H7 (cell line): ENCODE measurements at regions not wholly inside any gene's neighbourhood (a gene's known extent, or its start where the extent isn't known, plus 50 kb on each side); places are given as distances from the start of the nearest gene placed in this dataset.
"Not testable (repeated sequence)": the region's sequence is repeated elsewhere in the genome, so short reads cannot be mapped to it uniquely, and the experiment has no call there.

Experiments used
- DNase-seq: peaks from one replicate; pipeline ENCODE4 v3.0.0; 2012
- H3K27me3 ChIP-seq: 2 replicates; pipeline ENCODE4 v1.6.0; 2011; ENCODE audit warnings: mild to moderate bottlenecking, low read length; ENCODE audit not compliant: control insufficient read depth, insufficient read depth
- H3K36me3 ChIP-seq: replicated peaks from 2 replicates; pipeline ENCODE4 v1.5.1; 2011; ENCODE audit warnings: low read length; ENCODE audit not compliant: control insufficient read depth, insufficient read depth
- H3K4me3 ChIP-seq: 2 replicates; pipeline ENCODE4 v1.5.1; 2011; ENCODE audit warnings: low read depth, mild to moderate bottlenecking, control low read depth, low read length, moderate library complexity; ENCODE audit not compliant: insufficient read depth

DNA sequence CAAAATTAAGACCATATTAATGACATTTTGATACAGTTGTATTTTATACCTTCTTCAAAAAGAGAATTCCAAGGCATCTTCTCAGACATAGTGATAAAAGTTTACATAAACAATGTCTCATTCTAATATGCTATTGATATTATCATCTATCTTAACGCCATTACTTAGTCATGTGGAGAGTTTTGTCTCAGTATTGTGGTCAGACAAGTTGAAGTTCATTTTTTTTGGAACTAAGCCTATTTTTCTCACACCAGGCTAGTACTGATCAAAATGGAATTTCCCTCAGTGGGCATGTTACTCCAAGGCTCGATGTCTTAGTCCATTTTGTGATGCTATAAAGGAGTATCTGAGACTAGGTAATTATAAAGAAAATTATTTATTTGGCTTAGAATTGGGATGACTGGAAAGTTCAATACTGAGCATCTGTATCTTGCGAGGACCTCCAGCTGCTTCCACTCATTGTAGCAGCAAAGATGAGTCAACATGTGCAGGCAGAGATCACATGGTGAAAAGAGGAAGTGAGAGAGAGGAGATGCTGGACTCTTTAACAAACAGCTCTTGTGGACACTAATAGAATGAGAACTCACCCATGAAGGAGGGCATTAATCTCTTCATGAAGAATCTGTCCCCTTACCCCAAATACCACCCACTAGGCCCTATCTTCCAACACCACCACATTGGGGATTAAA, 825.5 kb upstream of the MANEA start:
- no peak overlapping the region for H3K4me3 ChIP-seq
- no peak for DNase-seq
- H3K36me3 ChIP-seq: no peaks in the 10 kb centered on the region
- H3K27me3 ChIP-seq: no peaks in the 10 kb centered on the region

DNA sequence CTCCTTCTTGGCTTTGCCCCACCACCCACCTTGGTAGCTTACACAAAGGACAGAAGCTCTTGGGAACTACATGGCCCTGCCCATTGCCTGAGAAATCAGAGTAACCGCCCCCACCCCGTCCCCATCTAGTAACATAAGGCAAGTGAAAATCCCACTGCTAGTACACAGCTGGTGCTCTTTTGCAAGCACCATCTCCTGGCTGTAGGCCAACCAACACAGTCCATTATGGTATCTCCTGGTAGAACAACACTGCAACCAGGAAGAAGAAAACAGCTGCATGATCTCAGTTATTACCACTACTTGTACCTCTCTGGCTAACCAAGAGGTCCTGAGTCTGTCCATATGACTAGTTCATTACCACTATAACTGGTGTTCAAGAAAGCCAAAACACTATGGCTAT, 841.1 kb upstream of the MANEA start:
- H3K27me3 ChIP-seq: no peaks in the 10 kb centered on the region
- H3K36me3 ChIP-seq: no peaks in the 10 kb centered on the region
- DNase-seq: no peak
- no peak overlapping the region for H3K4me3 ChIP-seq

DNA sequence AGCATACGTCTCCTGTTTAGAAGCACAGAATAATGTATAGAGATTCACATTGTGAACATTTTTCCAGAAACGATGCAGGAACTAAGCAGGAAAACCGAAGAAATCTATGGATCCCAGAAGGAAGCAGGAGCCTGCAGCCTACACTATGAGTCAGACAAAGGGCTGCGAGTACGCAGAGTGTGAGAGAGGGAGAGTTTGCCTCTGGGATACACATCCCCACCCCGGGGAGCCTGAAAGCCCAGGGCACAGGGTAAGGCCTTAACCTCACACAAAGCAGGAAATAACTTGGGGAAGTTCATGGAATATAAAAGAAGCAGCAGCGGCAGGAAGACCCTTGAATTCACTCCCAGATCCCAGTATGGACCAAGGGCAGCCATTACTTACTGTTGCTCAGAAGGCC, 842.1 kb upstream of the MANEA start:
- DNase-seq: no peak
- no peaks in the 10 kb centered on the region for H3K27me3 ChIP-seq
- no peaks in the 10 kb centered on the region for H3K36me3 ChIP-seq
- no peak overlapping the region for H3K4me3 ChIP-seq

DNA sequence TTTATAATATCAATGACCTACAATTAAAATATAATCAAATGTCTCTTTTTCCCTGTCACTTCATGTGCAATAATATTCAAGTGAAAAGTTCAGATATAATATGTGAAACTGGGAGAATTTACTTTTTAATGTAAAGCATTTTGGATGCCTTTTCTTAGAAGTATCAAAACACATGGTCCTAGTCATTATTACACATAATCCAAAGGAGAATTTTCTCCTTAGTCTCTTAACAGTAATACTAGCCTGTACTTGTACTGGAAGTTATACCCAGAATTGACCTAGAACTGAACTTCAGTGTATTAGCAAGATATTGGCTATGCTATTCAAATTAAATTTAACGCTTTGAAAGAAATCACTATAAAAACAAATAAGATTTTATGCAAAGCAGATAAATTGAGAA, 842.6 kb upstream of the MANEA start:
- no peak overlapping the region for H3K4me3 ChIP-seq
- DNase-seq: no peak
- H3K36me3 ChIP-seq: no peaks in the 10 kb centered on the region
- H3K27me3 ChIP-seq: no peaks in the 10 kb centered on the region

DNA sequence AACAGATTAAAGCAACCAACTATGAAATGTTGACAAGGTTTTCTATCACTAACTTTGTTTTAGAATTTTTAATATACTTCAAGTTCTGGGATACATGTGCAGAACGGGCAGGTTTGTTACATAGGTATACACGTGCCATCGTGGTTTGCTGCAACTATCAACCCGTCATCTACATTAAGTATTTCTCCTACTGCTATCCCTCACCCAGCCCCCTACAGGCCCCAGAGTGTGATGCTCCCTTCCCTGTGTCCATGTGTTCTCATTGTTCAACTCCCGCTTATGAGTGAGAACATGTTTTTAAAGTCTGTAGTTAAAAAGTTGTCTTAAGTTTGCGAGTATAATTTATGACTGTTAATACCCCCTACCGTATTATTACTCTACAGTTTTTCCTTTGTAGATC, 844.3 kb upstream of the MANEA start:
- no peak for DNase-seq
- Histone ChIP-seq H3K36me3 (no peaks in the 10 kb centered on the region), H3K4me3 (no peak overlapping the region), H3K27me3 (no peaks in the 10 kb centered on the region)

GRCh38 chr6:94727710-94728109, 849.6 kb upstream of the MANEA start:
- H3K27me3 ChIP-seq: no peaks in the 10 kb centered on the region
- H3K36me3 ChIP-seq: no peaks in the 10 kb centered on the region
- DNase-seq: no peak
- no peak overlapping the region for H3K4me3 ChIP-seq

DNA sequence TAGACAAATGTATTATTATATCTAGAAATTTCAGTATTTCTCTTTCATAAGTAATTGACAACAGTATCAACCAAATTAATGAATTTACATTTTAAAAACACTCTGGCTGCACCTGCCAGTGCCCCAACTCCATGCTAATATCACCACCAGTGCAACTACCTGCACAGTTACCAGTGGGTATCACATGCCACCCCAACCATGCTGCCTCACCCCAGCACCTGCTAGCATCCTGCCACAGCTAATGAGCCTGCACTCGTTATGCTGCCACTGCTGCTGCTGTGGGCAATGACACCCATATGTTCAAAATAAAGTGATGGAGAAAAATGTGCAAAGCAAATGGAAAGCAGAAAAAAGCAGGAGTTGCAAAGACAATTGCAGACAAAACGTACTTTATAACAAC, 855.9 kb upstream of the MANEA start:
- H3K27me3 ChIP-seq: no peaks in the 10 kb centered on the region
- no peak overlapping the region for H3K4me3 ChIP-seq
- no peaks in the 10 kb centered on the region for H3K36me3 ChIP-seq
- no peak for DNase-seq

- DNase-seq: no peak
- H3K4me3 ChIP-seq: no peak overlapping the region
- H3K27me3 ChIP-seq: no peaks in the 10 kb centered on the region
- no peaks in the 10 kb centered on the region for H3K36me3 ChIP-seq
Observed at GRCh38 chr6:94713446-94713845, 863.9 kb upstream of the MANEA start.

GRCh38 chr6:94698773-94699172, 878.6 kb upstream of the MANEA start:
- H3K4me3 ChIP-seq: no peak overlapping the region
- H3K27me3 ChIP-seq: no peaks in the 10 kb centered on the region
- no peak for DNase-seq
- no peaks in the 10 kb centered on the region for H3K36me3 ChIP-seq

DNA sequence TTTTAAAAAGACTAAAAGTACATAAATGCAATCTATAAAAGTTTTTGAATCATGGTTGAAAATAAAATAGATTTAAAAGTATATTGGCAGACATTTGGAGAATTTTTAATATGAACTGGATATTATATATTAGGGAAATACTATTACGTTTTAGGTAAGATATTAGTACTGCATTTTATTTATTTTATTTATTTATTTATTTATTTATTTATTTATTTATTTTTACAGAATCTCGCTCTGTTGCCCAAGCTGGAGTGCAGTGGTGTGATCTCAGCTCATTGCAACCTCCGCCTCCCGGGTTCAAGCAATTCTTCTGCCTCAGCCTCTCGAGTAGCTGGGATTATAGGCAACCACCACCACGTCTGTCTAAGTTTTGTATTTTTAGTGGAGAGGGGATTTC, 890.1 kb upstream of the MANEA start:
- not testable (repeated sequence) for H3K36me3 ChIP-seq, H3K4me3 ChIP-seq, H3K27me3 ChIP-seq, DNase-seq

DNA sequence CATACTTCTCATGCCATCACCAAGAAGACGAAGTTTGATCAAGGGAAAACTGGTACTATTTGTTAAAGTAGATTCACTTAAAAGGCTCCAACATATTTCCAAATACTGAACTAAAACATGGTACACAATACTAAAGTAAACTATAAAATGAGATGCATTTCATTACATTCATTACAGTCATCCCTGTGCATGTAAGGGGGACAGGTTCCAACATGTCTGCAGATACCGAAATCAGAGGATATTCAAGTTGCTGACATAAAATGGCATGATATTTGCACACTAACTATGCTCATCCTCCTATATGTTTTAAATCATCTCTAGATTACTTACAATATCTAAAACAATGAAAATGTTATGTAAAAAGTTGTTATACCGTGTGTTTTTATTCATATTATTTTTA, 893.9 kb upstream of the MANEA start:
- Histone ChIP-seq H3K4me3 (no peak overlapping the region), H3K27me3 (no peaks in the 10 kb centered on the region), H3K36me3 (no peaks in the 10 kb centered on the region)
- no peak for DNase-seq

- no peak overlapping the region for H3K4me3 ChIP-seq
- H3K27me3 ChIP-seq: no peaks in the 10 kb centered on the region
- no peaks in the 10 kb centered on the region for H3K36me3 ChIP-seq
- DNase-seq: no peak
Observed at GRCh38 chr6:94680669-94681212, 896.6 kb upstream of the MANEA start.

DNA sequence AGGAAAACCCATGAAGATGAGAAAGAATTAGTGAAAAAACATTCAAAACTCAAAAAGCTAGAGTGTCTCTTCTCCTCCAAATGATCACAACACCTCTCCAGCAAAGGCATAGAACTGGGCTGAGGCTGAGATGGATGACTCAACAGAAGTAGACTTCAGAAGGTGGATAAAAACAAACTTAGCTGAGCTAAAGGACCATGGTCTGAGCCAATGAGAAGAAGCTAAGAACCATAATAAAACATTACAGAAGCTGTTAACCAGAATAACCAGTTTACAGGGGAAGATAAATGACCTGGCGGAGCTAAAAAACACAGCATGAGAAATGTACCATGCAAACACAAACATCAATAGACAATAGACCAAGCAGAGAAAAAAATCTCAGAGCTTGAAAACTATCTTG, 904.1 kb upstream of the MANEA start:
- no peak overlapping the region for H3K4me3 ChIP-seq
- DNase-seq: no peak
- no peaks in the 10 kb centered on the region for H3K27me3 ChIP-seq
- no peaks in the 10 kb centered on the region for H3K36me3 ChIP-seq

DNA sequence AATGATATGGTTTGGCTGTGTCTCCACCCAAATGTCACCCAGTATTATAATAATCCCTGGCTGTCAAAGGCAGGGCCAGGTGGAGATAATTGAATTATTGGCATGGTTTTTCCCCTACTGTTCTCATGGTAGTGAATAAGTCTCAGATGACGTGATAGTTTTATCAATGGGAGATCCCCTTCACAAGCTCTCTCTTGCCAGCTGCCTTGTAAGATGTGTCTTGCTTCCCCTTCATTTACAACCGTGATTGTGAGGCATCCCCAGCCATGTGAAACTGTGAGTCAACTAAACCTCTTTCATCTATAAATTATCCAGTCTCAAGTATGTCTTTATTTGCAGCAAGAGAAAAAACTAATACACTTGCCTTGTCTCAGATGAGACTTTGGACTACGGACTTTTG, 907.3 kb upstream of the MANEA start:
- H3K36me3 ChIP-seq: no peaks in the 10 kb centered on the region
- H3K27me3 ChIP-seq: no peaks in the 10 kb centered on the region
- no peak overlapping the region for H3K4me3 ChIP-seq
- DNase-seq: no peak

GRCh38 chr6:94668876-94669275, 908.5 kb upstream of the MANEA start:
- H3K27me3 ChIP-seq: no peaks in the 10 kb centered on the region
- H3K4me3 ChIP-seq: no peak overlapping the region
- no peaks in the 10 kb centered on the region for H3K36me3 ChIP-seq
- no peak for DNase-seq

DNA sequence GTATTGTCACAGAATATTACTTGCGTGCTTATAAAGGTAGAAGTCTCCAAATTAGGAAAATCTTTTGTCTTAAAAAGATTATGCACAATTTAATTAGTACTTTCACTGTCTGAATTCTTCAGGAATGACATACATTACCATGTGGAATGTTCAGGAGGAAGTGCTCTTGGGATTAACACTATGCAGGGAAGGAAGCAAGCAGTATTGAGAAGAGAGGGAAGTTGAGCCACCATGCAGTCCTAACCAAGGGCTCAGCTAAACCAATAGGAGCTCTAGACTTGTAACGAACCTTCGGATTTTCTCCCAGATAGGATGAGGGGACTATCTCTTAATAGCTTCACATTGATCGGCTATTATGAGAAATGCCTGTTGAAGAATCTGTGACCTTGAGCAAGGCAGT, 918.4 kb upstream of the MANEA start:
- Histone ChIP-seq H3K4me3 (no peak overlapping the region), H3K27me3 (no peaks in the 10 kb centered on the region), H3K36me3 (no peaks in the 10 kb centered on the region)
- no peak for DNase-seq
